Testis (tissue), 2 donors: ENCODE measurements at regions not wholly inside any gene's neighbourhood (a gene's known extent, or its start where the extent isn't known, plus 50 kb on each side); places are given as distances from the start of the nearest gene placed in this dataset.

Experiments used
- POLR2A ChIP-seq: fragments of 450-650 bp; IDR thresholded peaks from one replicate; pipeline ENCODE4 v1.6.1; 2017; ENCODE audit warnings: antibody characterized with exemption, mild to moderate bottlenecking, moderate library complexity
- TF ChIP-seq, protein P1 (sequence below), 3 experiments: fragments of 450-650 bp in 2 of 3; fragments of 200-600 bp in 1 of 3; sonication (generic) in 1 of 3; IDR thresholded peaks; one replicate each; pipeline ENCODE4 v1.5.1; 2016 to 2019; ENCODE audit warnings: antibody characterized with exemption in 3 of 3, mild to moderate bottlenecking in 2 of 3, moderate library complexity in 1 of 3

DNA sequence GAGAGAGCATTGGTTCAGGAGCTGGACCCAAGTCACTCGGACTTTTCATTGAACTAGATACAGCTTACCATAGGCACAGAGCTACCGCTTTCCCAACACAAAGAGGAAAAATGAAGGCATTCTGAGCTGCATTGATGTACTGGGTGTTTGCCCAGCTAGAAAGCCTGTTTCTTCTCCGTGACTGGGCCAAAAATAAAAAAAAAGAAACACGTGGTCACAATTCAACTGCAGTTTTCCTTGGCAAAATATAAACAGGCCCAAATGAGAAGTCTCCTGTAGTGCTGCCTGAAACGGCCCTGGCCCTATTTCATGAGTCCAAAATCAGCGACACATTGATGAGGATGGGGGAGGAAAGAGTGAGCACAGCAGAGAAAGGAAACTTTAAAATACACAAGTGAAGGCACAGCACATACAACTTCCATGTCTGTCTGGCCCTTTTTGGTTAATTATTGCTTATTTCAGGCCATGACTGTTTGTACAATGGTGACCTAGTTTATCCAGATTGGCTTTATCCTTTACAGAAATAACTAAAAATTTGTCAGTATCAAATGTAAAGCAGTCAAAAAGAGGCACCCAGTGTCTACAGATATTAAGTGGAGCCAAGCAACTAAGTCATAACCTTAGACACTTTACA, 179.7 kb downstream of the ICOS start:
- TF ChIP-seq, protein P1, sequence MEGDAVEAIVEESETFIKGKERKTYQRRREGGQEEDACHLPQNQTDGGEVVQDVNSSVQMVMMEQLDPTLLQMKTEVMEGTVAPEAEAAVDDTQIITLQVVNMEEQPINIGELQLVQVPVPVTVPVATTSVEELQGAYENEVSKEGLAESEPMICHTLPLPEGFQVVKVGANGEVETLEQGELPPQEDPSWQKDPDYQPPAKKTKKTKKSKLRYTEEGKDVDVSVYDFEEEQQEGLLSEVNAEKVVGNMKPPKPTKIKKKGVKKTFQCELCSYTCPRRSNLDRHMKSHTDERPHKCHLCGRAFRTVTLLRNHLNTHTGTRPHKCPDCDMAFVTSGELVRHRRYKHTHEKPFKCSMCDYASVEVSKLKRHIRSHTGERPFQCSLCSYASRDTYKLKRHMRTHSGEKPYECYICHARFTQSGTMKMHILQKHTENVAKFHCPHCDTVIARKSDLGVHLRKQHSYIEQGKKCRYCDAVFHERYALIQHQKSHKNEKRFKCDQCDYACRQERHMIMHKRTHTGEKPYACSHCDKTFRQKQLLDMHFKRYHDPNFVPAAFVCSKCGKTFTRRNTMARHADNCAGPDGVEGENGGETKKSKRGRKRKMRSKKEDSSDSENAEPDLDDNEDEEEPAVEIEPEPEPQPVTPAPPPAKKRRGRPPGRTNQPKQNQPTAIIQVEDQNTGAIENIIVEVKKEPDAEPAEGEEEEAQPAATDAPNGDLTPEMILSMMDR (IDR thresholded peaks at IDR 0.05): no peak
- TF ChIP-seq POLR2A: no peak
